ENCODE measurements at regions not wholly inside any gene's neighbourhood (a gene's known extent, or its start where the extent isn't known, plus 50 kb on each side); places are given as distances from the start of the nearest gene placed in this dataset.
"Not testable (repeated sequence)": the region's sequence is repeated elsewhere in the genome, so short reads cannot be mapped to it uniquely, and the experiment has no call there.

- no peak for DNase-seq (ENCODE audit: low spot score in 2 of 2)
- no peak overlapping the region for H3K4me3 ChIP-seq (ENCODE audit: low read depth, poor library complexity, severe bottlenecking)
- intact Hi-C loops (cut with DNase I; ENCODE audit: low total_unique reads): no loop called here
- 87 to 91% methylated on average over 10 to 11 of the region's 11 CpGs for WGBS, 2 donors
- TF ChIP-seq POLR2A (IDR thresholded peaks at IDR 0.05) (no peak), CTCF (IDR thresholded peaks at IDR 0.05) (no peak)
Observed at GRCh38 chr16:11413907-11414595, 68.8 kb downstream of the RMI2 start.

GRCh38 chr16:11414815-11415775 is 69.8 kb downstream of the RMI2 start:
- WGBS, 2 donors: 71 to 76% methylated on average over 20 to 21 of the region's 21 CpGs
- no peak for TF ChIP-seq POLR2A (IDR thresholded peaks at IDR 0.05)
- TF ChIP-seq CTCF (IDR thresholded peaks at IDR 0.05): no peak
- no peak for DNase-seq (ENCODE audit: low spot score in 2 of 2)
- intact Hi-C loops (cut with DNase I; ENCODE audit: low total_unique reads): no loop called here
- H3K4me3 ChIP-seq (ENCODE audit: low read depth, poor library complexity, severe bottlenecking): no peak overlapping the region

DNA sequence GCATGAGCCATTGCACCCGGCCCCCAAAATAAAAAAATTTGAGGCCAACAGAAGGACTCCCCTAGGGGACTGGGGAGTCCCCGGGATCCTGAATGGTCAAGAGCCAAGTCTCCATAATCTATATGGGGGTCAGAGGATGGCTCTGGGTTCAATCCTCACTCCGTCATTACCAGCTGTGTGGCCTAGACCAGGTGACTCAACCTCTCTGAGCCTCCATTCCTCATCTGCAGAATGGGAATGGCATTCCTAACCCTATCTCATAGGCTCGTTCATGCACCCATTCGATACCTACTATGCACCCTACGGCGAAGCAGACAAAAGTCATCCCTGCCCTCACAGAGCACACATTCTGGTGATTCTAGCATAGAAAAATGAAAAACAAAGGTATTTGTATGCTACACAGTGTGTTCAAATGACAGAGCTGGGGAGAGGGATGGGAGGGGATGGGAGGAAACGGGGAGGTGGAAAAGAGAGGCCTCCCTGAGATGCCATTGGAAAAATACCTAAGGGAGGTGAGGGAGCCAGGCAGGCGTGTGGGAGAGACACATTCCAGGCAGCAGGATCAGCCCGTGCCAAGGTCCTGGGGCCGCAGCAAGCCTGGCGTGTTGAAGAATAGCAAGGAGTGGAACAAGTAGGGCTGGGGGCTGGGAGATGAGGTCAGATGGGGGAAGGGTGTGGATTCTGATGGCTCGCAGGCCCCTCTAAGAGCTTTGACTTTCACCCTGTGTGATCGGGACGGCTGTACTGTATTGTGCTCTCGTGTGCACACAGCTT is 71.2 kb downstream of the RMI2 start:
- no peak for DNase-seq (ENCODE audit: low spot score in 2 of 2)
- no peak for TF ChIP-seq CTCF (IDR thresholded peaks at IDR 0.05)
- no peak for TF ChIP-seq POLR2A (IDR thresholded peaks at IDR 0.05)
- WGBS, 2 donors: 80 to 88% methylated on average over 16 of the region's 16 CpGs
- intact Hi-C loops (cut with DNase I; ENCODE audit: low total_unique reads): no loop called here
- H3K4me3 ChIP-seq (ENCODE audit: low read depth, poor library complexity, severe bottlenecking): no peak overlapping the region

DNA sequence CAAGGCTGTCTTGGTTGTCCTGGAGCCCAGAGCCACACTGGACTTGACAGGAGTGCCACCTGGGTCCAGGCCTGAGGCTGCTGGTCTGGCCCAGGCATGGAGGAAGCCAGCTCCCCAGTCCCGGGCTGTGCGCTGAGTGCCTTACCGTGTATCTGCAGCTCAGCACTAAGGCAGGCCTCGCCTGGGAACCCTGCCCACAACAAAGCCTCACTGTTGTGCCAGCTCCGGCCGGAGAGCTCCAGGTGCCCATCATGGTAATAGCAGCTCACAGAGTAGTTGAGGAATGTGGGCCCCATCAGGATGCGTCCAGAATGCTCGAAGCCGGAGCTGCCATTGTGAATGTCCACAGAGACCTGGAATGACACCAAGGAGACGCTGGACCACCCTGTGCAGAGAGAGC is 72.2 kb downstream of the RMI2 start:
- intact Hi-C loops (cut with DNase I; ENCODE audit: low total_unique reads): no loop called here
- TF ChIP-seq CTCF (IDR thresholded peaks at IDR 0.05) (no peak), POLR2A (IDR thresholded peaks at IDR 0.05) (no peak)
- H3K4me3 ChIP-seq (ENCODE audit: low read depth, poor library complexity, severe bottlenecking): no peak overlapping the region
- no peak for DNase-seq (ENCODE audit: low spot score in 2 of 2)
- 82 to 89% methylated on average over 9 to 10 of the region's 10 CpGs for WGBS, 2 donors

DNA sequence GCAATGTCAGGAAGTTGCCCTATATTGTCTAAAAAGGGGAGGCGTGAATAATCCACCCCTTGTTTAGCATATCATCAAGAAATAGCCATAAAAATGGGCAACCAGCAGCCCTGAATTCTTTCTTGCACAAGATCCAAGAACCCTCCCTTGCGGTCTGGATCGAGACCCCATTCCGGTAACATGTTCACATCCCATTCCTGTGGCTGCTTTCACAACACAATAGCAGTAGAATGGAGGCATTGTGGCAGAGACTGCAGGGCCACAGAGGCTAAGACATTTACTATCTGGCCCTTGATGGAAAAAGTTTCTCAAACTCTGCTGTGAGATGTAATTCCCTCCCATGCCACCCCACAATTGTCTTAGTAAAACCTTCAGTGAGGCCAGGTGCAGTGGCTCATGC is 73.2 kb downstream of the RMI2 start:
- WGBS, 2 donors: 88 to 90% methylated on average over 4 of the region's 4 CpGs
- no peak overlapping the region for H3K4me3 ChIP-seq (ENCODE audit: low read depth, poor library complexity, severe bottlenecking)
- intact Hi-C loops (cut with DNase I; ENCODE audit: low total_unique reads): no loop called here
- no peak for TF ChIP-seq POLR2A (IDR thresholded peaks at IDR 0.05)
- TF ChIP-seq CTCF (IDR thresholded peaks at IDR 0.05): no peak
- no peak for DNase-seq (ENCODE audit: low spot score in 2 of 2)

DNA sequence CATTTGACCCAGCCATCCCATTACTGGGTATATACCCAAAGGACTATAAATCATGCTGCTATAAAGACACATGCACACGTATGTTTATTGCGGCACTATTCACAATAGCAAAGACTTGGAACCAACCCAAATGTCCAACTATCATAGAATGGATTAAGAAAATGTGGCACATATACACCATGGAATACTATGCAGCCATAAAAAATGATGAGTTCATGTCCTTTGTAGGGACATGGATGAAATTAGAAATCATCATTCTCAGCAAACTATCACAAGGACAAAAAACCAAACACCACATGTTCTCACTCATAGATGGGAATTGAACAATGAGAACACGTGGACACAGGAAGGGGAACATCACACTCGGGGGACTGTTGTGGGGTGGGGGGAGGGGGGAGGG is 74.8 kb downstream of the RMI2 start:
- intact Hi-C loops (cut with DNase I; ENCODE audit: low total_unique reads); DNase-seq (ENCODE audit: low spot score in 2 of 2): not testable (repeated sequence)

More for the DNA sequence above, 74.8 kb downstream of the RMI2 start:
- 64 to 100% methylated on average over 2 to 4 of the region's 4 CpGs for WGBS, 2 donors
- not testable (repeated sequence) for H3K4me3 ChIP-seq (ENCODE audit: low read depth, poor library complexity, severe bottlenecking)
